Liver (tissue), 8 donors: ENCODE measurements at regions not wholly inside any gene's neighbourhood (a gene's known extent, or its start where the extent isn't known, plus 50 kb on each side); places are given as distances from the start of the nearest gene placed in this dataset.

Source experiments
- DNase-seq: peaks from one replicate; pipeline ENCODE4 v3.0.0-alpha.2; 2017; ENCODE audit warnings: low spot score
- H3K27ac ChIP-seq, 2 donors: one replicate each; pipeline ENCODE4 v1.7.0; 2013; ENCODE audit warnings: inconsistent platforms in 2 of 2, low read length in 2 of 2, control low read depth in 1 of 2, low read depth in 1 of 2, mild to moderate bottlenecking in 1 of 2
- H3K27me3 ChIP-seq, 4 donors: one replicate each; pipeline versions ENCODE4 v1.6.1 to v1.7.0; 2013; ENCODE audit warnings: low read length in 3 of 4, inconsistent platforms in 1 of 4, mild to moderate bottlenecking in 1 of 4, moderate library complexity in 1 of 4; ENCODE audit not compliant: control insufficient read depth in 4 of 4, insufficient read depth in 4 of 4
- H3K36me3 ChIP-seq, 4 donors: one replicate each; pipeline versions ENCODE4 v1.6.1 to v1.7.0; 2013; ENCODE audit warnings: low read length in 3 of 4, mild to moderate bottlenecking in 3 of 4, low read depth in 1 of 4, moderate library complexity in 1 of 4; ENCODE audit not compliant: control insufficient read depth in 4 of 4, insufficient read depth in 3 of 4
- H3K4me1 ChIP-seq, 4 donors: one replicate each; pipeline versions ENCODE4 v1.6.1 to v1.7.0; 2013; ENCODE audit warnings: low read length in 3 of 4, mild to moderate bottlenecking in 3 of 4, moderate library complexity in 1 of 4; ENCODE audit not compliant: control insufficient read depth in 4 of 4, insufficient read depth in 4 of 4
- H3K4me3 ChIP-seq, 3 donors: one replicate each; pipeline versions ENCODE4 v1.6.1 to v1.7.0; 2013; ENCODE audit warnings: low read length in 3 of 3, control low read depth in 1 of 3, low read depth in 1 of 3, mild to moderate bottlenecking in 1 of 3
- H3K9ac ChIP-seq, 2 donors: one replicate each; pipeline ENCODE4 v1.7.0; 2013; ENCODE audit warnings: low read length in 2 of 2, mild to moderate bottlenecking in 2 of 2, moderate library complexity in 2 of 2, control low read depth in 1 of 2, low read depth in 1 of 2
- H3K9me3 ChIP-seq, 4 donors: one replicate each; pipeline versions ENCODE4 v1.6.1 to v1.7.0; 2013; ENCODE audit warnings: low read length in 3 of 4; ENCODE audit not compliant: control insufficient read depth in 4 of 4
- EGR1 ChIP-seq, 2 donors: IDR thresholded peaks; 2 replicates each; pipeline ENCODE4 v1.6.1; 2016 to 2018; ENCODE audit warnings: antibody characterized with exemption in 2 of 2, low read depth in 2 of 2
- FOXA1 ChIP-seq: IDR thresholded peaks from 2 replicates; pipeline ENCODE4 v1.6.1; 2016; ENCODE audit warnings: antibody characterized with exemption
- FOXA2 ChIP-seq: IDR thresholded peaks from 2 replicates; pipeline ENCODE4 v1.6.1; 2016; ENCODE audit warnings: antibody characterized with exemption
- GABPA ChIP-seq, 2 donors: IDR thresholded peaks in 1 of 2; conservative IDR thresholded peaks in 1 of 2; 2 replicates each; pipeline ENCODE4 v1.6.1; 2016; ENCODE audit warnings: antibody characterized with exemption in 2 of 2, mild to moderate bottlenecking in 1 of 2, moderate library complexity in 1 of 2
- HNF4A ChIP-seq, 2 donors: conservative IDR thresholded peaks; 2 replicates each; pipeline ENCODE4 v1.6.1; 2016; ENCODE audit warnings: antibody characterized with exemption in 2 of 2, mild to moderate bottlenecking in 2 of 2
- HNF4G ChIP-seq: IDR thresholded peaks from 2 replicates; pipeline ENCODE4 v1.6.1; 2016; ENCODE audit warnings: antibody characterized with exemption
- JUND ChIP-seq, 2 donors: IDR thresholded peaks; 2 replicates each; pipeline ENCODE4 v1.6.1; 2016; ENCODE audit warnings: antibody characterized with exemption in 2 of 2
- NR2F2 ChIP-seq: IDR thresholded peaks from 2 replicates; pipeline ENCODE4 v1.6.1; 2016; ENCODE audit warnings: antibody characterized with exemption
- RAD21 ChIP-seq, 2 donors: IDR thresholded peaks; 2 replicates each; pipeline ENCODE4 v1.6.1; 2016; ENCODE audit warnings: antibody characterized with exemption in 2 of 2, mild to moderate bottlenecking in 2 of 2
- RXRA ChIP-seq, 2 donors: IDR thresholded peaks; 2 replicates each; pipeline ENCODE4 v1.6.1; 2017 to 2018; ENCODE audit warnings: antibody characterized with exemption in 2 of 2, mild to moderate bottlenecking in 1 of 2
- SP1 ChIP-seq: IDR thresholded peaks from 2 replicates; pipeline ENCODE4 v1.6.1; 2018; ENCODE audit warnings: antibody characterized with exemption, mild to moderate bottlenecking
- TAF1 ChIP-seq: conservative IDR thresholded peaks from 2 replicates; pipeline ENCODE4 v1.6.1; 2016; ENCODE audit warnings: antibody characterized with exemption, mild to moderate bottlenecking
- YY1 ChIP-seq: IDR thresholded peaks from 2 replicates; pipeline ENCODE4 v1.6.1; 2016; ENCODE audit warnings: antibody characterized with exemption, mild to moderate bottlenecking
- WGBS: extraction: QIAGEN DNeasy Blood & Tissue Kit; methylation state at CpG from one replicate; pipeline ENCODE4 v1.1.7; 2013; 5-methylcytosine and 5-hydroxymethylcytosine counted together
- TF ChIP-seq, protein P1 (sequence below): fragments of 150-350 bp; IDR thresholded peaks from 2 replicates; pipeline ENCODE4 v1.5.1; 2017; ENCODE audit warnings: improper control_type of control experiment, low read depth, low read length; ENCODE audit not compliant: missing input control
- TF ChIP-seq, protein P2 (sequence below): IDR thresholded peaks from 2 replicates; pipeline ENCODE4 v1.6.1; 2016; ENCODE audit warnings: antibody characterized with exemption
- TF ChIP-seq, protein P3 (sequence below): IDR thresholded peaks from 2 replicates; pipeline ENCODE4 v1.6.1; 2016; ENCODE audit warnings: antibody characterized with exemption
- TF ChIP-seq, protein P4 (sequence below): IDR thresholded peaks from 2 replicates; pipeline ENCODE4 v1.6.1; 2016; ENCODE audit warnings: antibody characterized with exemption, mild to moderate bottlenecking
- TF ChIP-seq, protein P5 (sequence below): IDR thresholded peaks from 2 replicates; pipeline ENCODE4 v1.6.1; 2016; ENCODE audit warnings: antibody characterized with exemption
- donor health status: healthy.
- donor health status: healthy.
- donor health status: healthy.
- donor health status: healthy.
- donor health status: healthy.

DNA sequence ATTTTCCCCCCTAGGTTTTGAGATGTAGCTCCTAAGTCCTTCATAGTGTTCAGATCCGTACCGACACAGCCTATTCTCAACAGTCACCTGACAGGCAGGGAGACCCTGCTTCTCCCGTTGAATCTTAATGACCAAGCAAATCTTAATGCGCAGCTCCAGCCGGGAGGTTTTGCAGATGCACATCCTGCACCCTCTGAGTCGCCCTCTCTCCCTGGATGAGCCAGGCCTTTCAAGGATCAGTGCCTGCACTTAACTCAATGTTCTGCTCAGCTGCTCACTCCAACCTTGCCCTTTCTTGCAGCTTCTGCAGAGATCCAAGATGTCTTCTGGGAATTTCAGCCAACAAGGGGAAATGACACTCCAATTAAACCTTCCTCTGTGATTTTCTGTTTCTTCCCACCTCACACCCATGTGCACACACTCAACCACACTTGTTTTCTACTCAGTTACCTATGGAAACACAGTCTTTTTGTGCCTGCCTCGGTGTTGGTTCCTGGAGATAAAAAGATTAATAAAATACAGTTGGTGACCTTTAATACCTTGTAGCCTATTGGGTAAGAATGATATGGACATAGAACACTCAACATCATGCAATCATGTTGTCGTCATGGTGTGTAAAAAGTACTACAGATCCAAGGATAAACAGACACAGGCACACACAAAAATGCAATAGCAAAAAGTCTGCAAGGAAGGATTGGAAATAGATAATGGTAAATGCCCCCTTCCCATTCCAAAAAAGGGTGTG is 76.9 kb upstream of the DYNLRB2 start:
- TF ChIP-seq SP1 (no peak), HNF4A (conservative IDR thresholded peaks at IDR 0.05) (peak in 1 of 2 donors; percentile 10), HNF4G (no peak), JUND (IDR thresholded peaks at IDR 0.05) (no peak), FOXA1 (no peak), RXRA (IDR thresholded peaks at IDR 0.05) (peak in 1 of 2 donors; percentile 18), FOXA2 (no peak), YY1 (no peak), GABPA (IDR thresholded peaks at IDR 0.05 in 1 of 2, conservative IDR thresholded peaks at IDR 0.05 in 1 of 2) (no peak), NR2F2 (no peak), TAF1 (no peak), RAD21 (IDR thresholded peaks at IDR 0.05) (no peak), EGR1 (IDR thresholded peaks at IDR 0.05; ENCODE audit: low read depth in 2 of 2) (no peak)
- TF ChIP-seq, protein P1, sequence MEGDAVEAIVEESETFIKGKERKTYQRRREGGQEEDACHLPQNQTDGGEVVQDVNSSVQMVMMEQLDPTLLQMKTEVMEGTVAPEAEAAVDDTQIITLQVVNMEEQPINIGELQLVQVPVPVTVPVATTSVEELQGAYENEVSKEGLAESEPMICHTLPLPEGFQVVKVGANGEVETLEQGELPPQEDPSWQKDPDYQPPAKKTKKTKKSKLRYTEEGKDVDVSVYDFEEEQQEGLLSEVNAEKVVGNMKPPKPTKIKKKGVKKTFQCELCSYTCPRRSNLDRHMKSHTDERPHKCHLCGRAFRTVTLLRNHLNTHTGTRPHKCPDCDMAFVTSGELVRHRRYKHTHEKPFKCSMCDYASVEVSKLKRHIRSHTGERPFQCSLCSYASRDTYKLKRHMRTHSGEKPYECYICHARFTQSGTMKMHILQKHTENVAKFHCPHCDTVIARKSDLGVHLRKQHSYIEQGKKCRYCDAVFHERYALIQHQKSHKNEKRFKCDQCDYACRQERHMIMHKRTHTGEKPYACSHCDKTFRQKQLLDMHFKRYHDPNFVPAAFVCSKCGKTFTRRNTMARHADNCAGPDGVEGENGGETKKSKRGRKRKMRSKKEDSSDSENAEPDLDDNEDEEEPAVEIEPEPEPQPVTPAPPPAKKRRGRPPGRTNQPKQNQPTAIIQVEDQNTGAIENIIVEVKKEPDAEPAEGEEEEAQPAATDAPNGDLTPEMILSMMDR = no peak
- TF ChIP-seq, protein P2, sequence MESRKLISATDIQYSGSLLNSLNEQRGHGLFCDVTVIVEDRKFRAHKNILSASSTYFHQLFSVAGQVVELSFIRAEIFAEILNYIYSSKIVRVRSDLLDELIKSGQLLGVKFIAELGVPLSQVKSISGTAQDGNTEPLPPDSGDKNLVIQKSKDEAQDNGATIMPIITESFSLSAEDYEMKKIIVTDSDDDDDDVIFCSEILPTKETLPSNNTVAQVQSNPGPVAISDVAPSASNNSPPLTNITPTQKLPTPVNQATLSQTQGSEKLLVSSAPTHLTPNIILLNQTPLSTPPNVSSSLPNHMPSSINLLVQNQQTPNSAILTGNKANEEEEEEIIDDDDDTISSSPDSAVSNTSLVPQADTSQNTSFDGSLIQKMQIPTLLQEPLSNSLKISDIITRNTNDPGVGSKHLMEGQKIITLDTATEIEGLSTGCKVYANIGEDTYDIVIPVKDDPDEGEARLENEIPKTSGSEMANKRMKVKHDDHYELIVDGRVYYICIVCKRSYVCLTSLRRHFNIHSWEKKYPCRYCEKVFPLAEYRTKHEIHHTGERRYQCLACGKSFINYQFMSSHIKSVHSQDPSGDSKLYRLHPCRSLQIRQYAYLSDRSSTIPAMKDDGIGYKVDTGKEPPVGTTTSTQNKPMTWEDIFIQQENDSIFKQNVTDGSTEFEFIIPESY = no peak
- TF ChIP-seq, protein P3, sequence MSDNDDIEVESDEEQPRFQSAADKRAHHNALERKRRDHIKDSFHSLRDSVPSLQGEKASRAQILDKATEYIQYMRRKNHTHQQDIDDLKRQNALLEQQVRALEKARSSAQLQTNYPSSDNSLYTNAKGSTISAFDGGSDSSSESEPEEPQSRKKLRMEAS = no peak
- TF ChIP-seq, protein P4, sequence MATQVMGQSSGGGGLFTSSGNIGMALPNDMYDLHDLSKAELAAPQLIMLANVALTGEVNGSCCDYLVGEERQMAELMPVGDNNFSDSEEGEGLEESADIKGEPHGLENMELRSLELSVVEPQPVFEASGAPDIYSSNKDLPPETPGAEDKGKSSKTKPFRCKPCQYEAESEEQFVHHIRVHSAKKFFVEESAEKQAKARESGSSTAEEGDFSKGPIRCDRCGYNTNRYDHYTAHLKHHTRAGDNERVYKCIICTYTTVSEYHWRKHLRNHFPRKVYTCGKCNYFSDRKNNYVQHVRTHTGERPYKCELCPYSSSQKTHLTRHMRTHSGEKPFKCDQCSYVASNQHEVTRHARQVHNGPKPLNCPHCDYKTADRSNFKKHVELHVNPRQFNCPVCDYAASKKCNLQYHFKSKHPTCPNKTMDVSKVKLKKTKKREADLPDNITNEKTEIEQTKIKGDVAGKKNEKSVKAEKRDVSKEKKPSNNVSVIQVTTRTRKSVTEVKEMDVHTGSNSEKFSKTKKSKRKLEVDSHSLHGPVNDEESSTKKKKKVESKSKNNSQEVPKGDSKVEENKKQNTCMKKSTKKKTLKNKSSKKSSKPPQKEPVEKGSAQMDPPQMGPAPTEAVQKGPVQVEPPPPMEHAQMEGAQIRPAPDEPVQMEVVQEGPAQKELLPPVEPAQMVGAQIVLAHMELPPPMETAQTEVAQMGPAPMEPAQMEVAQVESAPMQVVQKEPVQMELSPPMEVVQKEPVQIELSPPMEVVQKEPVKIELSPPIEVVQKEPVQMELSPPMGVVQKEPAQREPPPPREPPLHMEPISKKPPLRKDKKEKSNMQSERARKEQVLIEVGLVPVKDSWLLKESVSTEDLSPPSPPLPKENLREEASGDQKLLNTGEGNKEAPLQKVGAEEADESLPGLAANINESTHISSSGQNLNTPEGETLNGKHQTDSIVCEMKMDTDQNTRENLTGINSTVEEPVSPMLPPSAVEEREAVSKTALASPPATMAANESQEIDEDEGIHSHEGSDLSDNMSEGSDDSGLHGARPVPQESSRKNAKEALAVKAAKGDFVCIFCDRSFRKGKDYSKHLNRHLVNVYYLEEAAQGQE = no peak
- TF ChIP-seq, protein P5, sequence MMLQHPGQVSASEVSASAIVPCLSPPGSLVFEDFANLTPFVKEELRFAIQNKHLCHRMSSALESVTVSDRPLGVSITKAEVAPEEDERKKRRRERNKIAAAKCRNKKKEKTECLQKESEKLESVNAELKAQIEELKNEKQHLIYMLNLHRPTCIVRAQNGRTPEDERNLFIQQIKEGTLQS = no peak
- no peaks in the 10 kb centered on the region for H3K36me3 ChIP-seq
- 70% methylated on average over 8 of the region's 8 CpGs for WGBS
- H3K27ac ChIP-seq = no peak overlapping the region
- no peak overlapping the region for H3K9ac ChIP-seq
- no peak for DNase-seq
- H3K4me3 ChIP-seq = no peak overlapping the region
- H3K27me3 ChIP-seq = no peaks in the 10 kb centered on the region
- H3K4me1 ChIP-seq = peaks cover 7 to 73% (median 56%) of the 10 kb centered on the region in 4 donors
- no peaks in the 10 kb centered on the region for H3K9me3 ChIP-seq
